SK-N-MC (cell line): ENCODE measurements at regions not wholly inside any gene's neighbourhood (a gene's known extent, or its start where the extent isn't known, plus 50 kb on each side); places are given as distances from the start of the nearest gene placed in this dataset.

Experiments used
- DNase-seq: peaks from one replicate; pipeline ENCODE4 v3.0.0-alpha.2; 2011; ENCODE audit warnings: low read depth, low spot score
- H3K27ac ChIP-seq: fragments of 200-600 bp; sonication (generic); 2 replicates; pipeline ENCODE4 v1.5.1; 2016; ENCODE audit warnings: mixed run types
- H3K36me3 ChIP-seq: fragments of 200-600 bp; sonication (generic); 2 replicates; pipeline ENCODE4 v1.6.1; 2017; ENCODE audit warnings: antibody characterized with exemption, low read length, mixed read lengths; ENCODE audit not compliant: insufficient read depth
- H3K4me3 ChIP-seq: fragments of 200-600 bp; sonication (generic); 2 replicates; pipeline ENCODE4 v1.5.1; 2016
- H3K9ac ChIP-seq: fragments of 200-600 bp; sonication (generic); 2 replicates; pipeline ENCODE4 v1.8.0; 2017; ENCODE audit warnings: mixed run types, mixed read lengths; ENCODE audit not compliant: insufficient read length
- H3K9me3 ChIP-seq: fragments of 200-600 bp; sonication (generic); 2 replicates; pipeline ENCODE4 v1.6.1; 2017; ENCODE audit warnings: low read depth, mild to moderate bottlenecking, antibody characterized with exemption, low read length, moderate library complexity, mixed read lengths
- EZH2 ChIP-seq: fragments of 200-600 bp; sonication (generic); IDR thresholded peaks from one replicate; pipeline ENCODE4 v1.6.1; 2017; ENCODE audit warnings: antibody characterized with exemption
- FOXP2 ChIP-seq: optimal IDR thresholded peaks from 2 replicates; pipeline ENCODE3; 2011; ENCODE audit warnings: mild to moderate bottlenecking, moderate library complexity; ENCODE audit not compliant: insufficient read depth; ENCODE audit errors: extremely low read length, control extremely low read depth
- POLR2AphosphoS5 ChIP-seq: IDR thresholded peaks from 2 replicates; pipeline ENCODE4 v1.6.1; 2012; ENCODE audit warnings: mild to moderate bottlenecking, low read depth, low read length, borderline replicate concordance

GRCh38 chr6:72476051-72476450 lies 145.8 kb upstream of the KCNQ5 start:
- Histone ChIP-seq H3K27ac (no peak overlapping the region), H3K4me3 (no peak overlapping the region), H3K9ac (no peak overlapping the region), H3K36me3 (no peaks in the 10 kb centered on the region), H3K9me3 (no peaks in the 10 kb centered on the region)
- no peak for DNase-seq
- TF ChIP-seq POLR2AphosphoS5: no peak
- TF ChIP-seq FOXP2: no peak
- TF ChIP-seq EZH2: no peak

GRCh38 chr6:72476646-72477045 lies 145.2 kb upstream of the KCNQ5 start:
- no peaks in the 10 kb centered on the region for H3K9me3 ChIP-seq
- no peak overlapping the region for H3K27ac ChIP-seq
- no peaks in the 10 kb centered on the region for H3K36me3 ChIP-seq
- H3K9ac ChIP-seq: no peak overlapping the region
- H3K4me3 ChIP-seq: no peak overlapping the region
- no peak for TF ChIP-seq POLR2AphosphoS5
- TF ChIP-seq FOXP2: no peak
- no peak for TF ChIP-seq EZH2
- DNase-seq: no peak

GRCh38 chr6:72495441-72495840 lies 126.4 kb upstream of the KCNQ5 start:
- no peaks in the 10 kb centered on the region for H3K36me3 ChIP-seq
- no peak overlapping the region for H3K27ac ChIP-seq
- TF ChIP-seq EZH2 (no peak), POLR2AphosphoS5 (no peak), FOXP2 (no peak)
- DNase-seq: no peak
- no peak overlapping the region for H3K9ac ChIP-seq
- no peaks in the 10 kb centered on the region for H3K9me3 ChIP-seq
- H3K4me3 ChIP-seq: no peak overlapping the region

GRCh38 chr6:72497186-72497585 lies 124.7 kb upstream of the KCNQ5 start:
- TF ChIP-seq POLR2AphosphoS5 (no peak), EZH2 (no peak), FOXP2 (no peak)
- Histone ChIP-seq H3K27ac (no peak overlapping the region), H3K9ac (no peak overlapping the region), H3K9me3 (no peaks in the 10 kb centered on the region), H3K36me3 (no peaks in the 10 kb centered on the region), H3K4me3 (no peak overlapping the region)
- no peak for DNase-seq

- H3K9me3 ChIP-seq: no peaks in the 10 kb centered on the region
- TF ChIP-seq FOXP2 (no peak), EZH2 (no peak), POLR2AphosphoS5 (no peak)
- DNase-seq: no peak
- H3K9ac ChIP-seq: no peak overlapping the region
- H3K4me3 ChIP-seq: no peak overlapping the region
- H3K27ac ChIP-seq: no peak overlapping the region
- H3K36me3 ChIP-seq: no peaks in the 10 kb centered on the region
These were observed 121.2 kb upstream of the KCNQ5 start for GRCh38 chr6:72500669-72501068.

GRCh38 chr6:72504406-72504805 lies 117.5 kb upstream of the KCNQ5 start:
- Histone ChIP-seq H3K9me3 (no peaks in the 10 kb centered on the region), H3K36me3 (no peaks in the 10 kb centered on the region), H3K4me3 (no peak overlapping the region), H3K27ac (no peak overlapping the region), H3K9ac (no peak overlapping the region)
- DNase-seq: no peak
- TF ChIP-seq EZH2 (no peak), POLR2AphosphoS5 (no peak), FOXP2 (no peak)

GRCh38 chr6:72505446-72505845 lies 116.4 kb upstream of the KCNQ5 start:
- no peak overlapping the region for H3K4me3 ChIP-seq
- no peak for TF ChIP-seq EZH2
- no peak for TF ChIP-seq POLR2AphosphoS5
- TF ChIP-seq FOXP2: no peak
- H3K36me3 ChIP-seq: no peaks in the 10 kb centered on the region
- DNase-seq: no peak
- H3K9me3 ChIP-seq: no peaks in the 10 kb centered on the region
- no peak overlapping the region for H3K27ac ChIP-seq
- no peak overlapping the region for H3K9ac ChIP-seq

GRCh38 chr6:72519871-72520270 lies 102.0 kb upstream of the KCNQ5 start:
- DNase-seq: no peak
- no peaks in the 10 kb centered on the region for H3K36me3 ChIP-seq
- no peak overlapping the region for H3K27ac ChIP-seq
- no peak overlapping the region for H3K4me3 ChIP-seq
- no peak overlapping the region for H3K9ac ChIP-seq
- TF ChIP-seq POLR2AphosphoS5 (no peak), FOXP2 (no peak), EZH2 (no peak)
- no peaks in the 10 kb centered on the region for H3K9me3 ChIP-seq

GRCh38 chr6:72521684-72522083 lies 100.2 kb upstream of the KCNQ5 start:
- no peak for DNase-seq
- H3K27ac ChIP-seq: no peak overlapping the region
- no peaks in the 10 kb centered on the region for H3K36me3 ChIP-seq
- no peak for TF ChIP-seq EZH2
- TF ChIP-seq POLR2AphosphoS5: no peak
- TF ChIP-seq FOXP2: no peak
- H3K9ac ChIP-seq: no peak overlapping the region
- no peaks in the 10 kb centered on the region for H3K9me3 ChIP-seq
- H3K4me3 ChIP-seq: no peak overlapping the region
